Stimulated activated CD4-positive, alpha-beta T cell treated with anti-CD3 and anti-CD28 coated beads, Interleukin-15, amount 100 ng/mL, for 48 hours (primary cell): ENCODE measurements at regions not wholly inside any gene's neighbourhood (a gene's known extent, or its start where the extent isn't known, plus 50 kb on each side); places are given as distances from the start of the nearest gene placed in this dataset.

ENCODE experiments used
- DNase-seq, 2 donors: peaks; one replicate each; pipeline ENCODE4 v3.0.0-alpha.2; 2020; ENCODE audit warnings: low read depth in 2 of 2

GRCh38 chr9:13332571-13332970 lies 53.1 kb upstream of the MPDZ start:
- no peak for DNase-seq

DNA sequence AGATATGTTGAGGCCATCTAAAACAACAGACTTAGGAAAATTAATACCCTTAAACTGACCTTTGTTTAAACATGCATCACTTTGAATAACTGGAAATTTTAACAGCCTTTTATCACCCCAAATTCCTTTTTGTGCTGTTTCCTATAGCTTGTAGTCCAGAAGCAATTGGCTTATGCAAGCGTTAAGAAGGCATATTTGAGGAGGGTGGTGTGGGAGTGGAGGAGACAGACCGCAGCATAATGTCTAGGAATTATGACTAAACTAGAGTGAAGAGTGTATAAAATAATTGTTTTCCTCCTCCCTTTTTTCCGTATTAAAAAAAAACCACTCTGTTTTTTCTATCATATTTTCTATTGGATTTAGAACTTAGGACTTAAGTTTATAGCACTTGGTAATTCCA lies 51.8 kb upstream of the MPDZ start:
- DNase-seq = no peak

DNA sequence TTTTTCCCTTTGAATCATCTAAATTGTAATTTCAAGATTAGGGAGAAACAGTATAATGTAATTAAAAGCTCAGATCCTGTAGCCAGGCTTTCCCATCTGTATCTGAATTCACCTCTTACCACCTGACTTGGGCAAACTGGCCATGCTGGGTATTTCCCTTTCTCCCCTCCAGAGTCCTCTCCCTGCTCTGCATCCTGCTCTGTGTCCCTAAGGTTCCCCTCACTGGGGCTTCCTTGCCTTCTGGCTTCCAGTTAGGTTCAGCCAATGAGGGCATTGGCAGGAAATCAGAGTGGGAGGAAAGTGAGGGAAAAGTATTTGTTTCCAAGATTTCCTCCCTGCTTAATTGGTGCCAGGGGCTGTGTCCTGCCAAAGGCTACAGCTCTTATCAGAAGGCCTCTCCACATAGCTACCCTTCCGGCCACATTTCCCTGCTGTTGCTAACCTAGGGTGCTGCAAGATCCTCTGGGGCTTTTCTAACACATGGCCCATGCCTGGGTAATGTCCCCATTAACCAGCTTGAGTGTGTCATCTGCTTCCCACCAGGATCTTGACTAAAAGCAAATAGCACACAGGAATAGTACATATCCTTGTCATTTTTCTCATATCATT lies 51.0 kb upstream of the MPDZ start:
- no peak for DNase-seq
